ENCODE measurements at regions not wholly inside any gene's neighbourhood (a gene's known extent, or its start where the extent isn't known, plus 50 kb on each side); places are given as distances from the start of the nearest gene placed in this dataset.

GRCh38 chr16:6484935-6485334 lies 847.7 kb upstream of the RBFOX1 start:
- Mint-ChIP-seq H3K27ac (ENCODE audit: unreplicated experiment) (no peak overlapping the region), H3K4me3 (ENCODE audit: unreplicated experiment) (no peak overlapping the region), H3K27me3 (ENCODE audit: low read depth) (no peaks in the 10 kb centered on the region), H3K36me3 (ENCODE audit: low read depth) (no peaks in the 10 kb centered on the region), H3K9me3 (ENCODE audit: low read depth) (no peaks in the 10 kb centered on the region), H3K4me1 (ENCODE audit: low read depth) (no peaks in the 10 kb centered on the region)
- DNase-seq (ENCODE audit: low spot score): no peak
- no peak for TF ChIP-seq CTCF (IDR thresholded peaks at IDR 0.05)

GRCh38 chr16:6484081-6484480 lies 848.6 kb upstream of the RBFOX1 start:
- Mint-ChIP-seq H3K36me3 (ENCODE audit: low read depth) (no peaks in the 10 kb centered on the region), H3K9me3 (ENCODE audit: low read depth) (peaks cover under 1% of the 10 kb centered on the region), H3K4me3 (ENCODE audit: unreplicated experiment) (no peak overlapping the region), H3K27me3 (ENCODE audit: low read depth) (no peaks in the 10 kb centered on the region), H3K27ac (ENCODE audit: unreplicated experiment) (no peak overlapping the region), H3K4me1 (ENCODE audit: low read depth) (no peaks in the 10 kb centered on the region)
- no peak for DNase-seq (ENCODE audit: low spot score)
- TF ChIP-seq CTCF (IDR thresholded peaks at IDR 0.05): no peak

- Mint-ChIP-seq H3K4me1 (ENCODE audit: low read depth) (no peaks in the 10 kb centered on the region), H3K4me3 (ENCODE audit: unreplicated experiment) (no peak overlapping the region), H3K27ac (ENCODE audit: unreplicated experiment) (no peak overlapping the region), H3K27me3 (ENCODE audit: low read depth) (no peaks in the 10 kb centered on the region), H3K9me3 (ENCODE audit: low read depth) (peaks cover 2% of the 10 kb centered on the region), H3K36me3 (ENCODE audit: low read depth) (no peaks in the 10 kb centered on the region)
- no peak for TF ChIP-seq CTCF (IDR thresholded peaks at IDR 0.05)
- no peak for DNase-seq (ENCODE audit: low spot score)
These were observed 849.1 kb upstream of the RBFOX1 start for GRCh38 chr16:6483469-6484033.

GRCh38 chr16:6482696-6483468 lies 849.8 kb upstream of the RBFOX1 start:
- no peaks in the 10 kb centered on the region for H3K27me3 Mint-ChIP-seq (ENCODE audit: low read depth)
- H3K4me1 Mint-ChIP-seq (ENCODE audit: low read depth): no peaks in the 10 kb centered on the region
- no peak for TF ChIP-seq CTCF (IDR thresholded peaks at IDR 0.05)
- H3K4me3 Mint-ChIP-seq (ENCODE audit: unreplicated experiment): no peak overlapping the region
- H3K27ac Mint-ChIP-seq (ENCODE audit: unreplicated experiment): no peak overlapping the region
- H3K9me3 Mint-ChIP-seq (ENCODE audit: low read depth): peaks cover 4% of the 10 kb centered on the region
- DNase-seq (ENCODE audit: low spot score): peak; percentile 82
- H3K36me3 Mint-ChIP-seq (ENCODE audit: low read depth): no peaks in the 10 kb centered on the region

- Mint-ChIP-seq H3K4me1 (ENCODE audit: low read depth) (no peaks in the 10 kb centered on the region), H3K36me3 (ENCODE audit: low read depth) (no peaks in the 10 kb centered on the region), H3K27ac (ENCODE audit: unreplicated experiment) (no peak overlapping the region), H3K9me3 (ENCODE audit: low read depth) (peaks cover 12% of the 10 kb centered on the region), H3K27me3 (ENCODE audit: low read depth) (no peaks in the 10 kb centered on the region), H3K4me3 (ENCODE audit: unreplicated experiment) (no peak overlapping the region)
- no peak for DNase-seq (ENCODE audit: low spot score)
- TF ChIP-seq CTCF (IDR thresholded peaks at IDR 0.05): no peak
These were observed 850.8 kb upstream of the RBFOX1 start for GRCh38 chr16:6481894-6482293.

Measured in chondrocyte (in vitro differentiated cells).